NOMO-1 treated with dmso at 0.1 percent for 144 hours (cell line): ENCODE measurements at regions not wholly inside any gene's neighbourhood (a gene's known extent, or its start where the extent isn't known, plus 50 kb on each side); places are given as distances from the start of the nearest gene placed in this dataset.
"Not testable (repeated sequence)": the region's sequence is repeated elsewhere in the genome, so short reads cannot be mapped to it uniquely, and the experiment has no call there.

ENCODE experiments used
- DNase-seq: peaks from one replicate; lab custom pipeline; 2025; ENCODE audit not compliant: unreplicated experiment; lab: John Stamatoyannopoulos, UW

DNA sequence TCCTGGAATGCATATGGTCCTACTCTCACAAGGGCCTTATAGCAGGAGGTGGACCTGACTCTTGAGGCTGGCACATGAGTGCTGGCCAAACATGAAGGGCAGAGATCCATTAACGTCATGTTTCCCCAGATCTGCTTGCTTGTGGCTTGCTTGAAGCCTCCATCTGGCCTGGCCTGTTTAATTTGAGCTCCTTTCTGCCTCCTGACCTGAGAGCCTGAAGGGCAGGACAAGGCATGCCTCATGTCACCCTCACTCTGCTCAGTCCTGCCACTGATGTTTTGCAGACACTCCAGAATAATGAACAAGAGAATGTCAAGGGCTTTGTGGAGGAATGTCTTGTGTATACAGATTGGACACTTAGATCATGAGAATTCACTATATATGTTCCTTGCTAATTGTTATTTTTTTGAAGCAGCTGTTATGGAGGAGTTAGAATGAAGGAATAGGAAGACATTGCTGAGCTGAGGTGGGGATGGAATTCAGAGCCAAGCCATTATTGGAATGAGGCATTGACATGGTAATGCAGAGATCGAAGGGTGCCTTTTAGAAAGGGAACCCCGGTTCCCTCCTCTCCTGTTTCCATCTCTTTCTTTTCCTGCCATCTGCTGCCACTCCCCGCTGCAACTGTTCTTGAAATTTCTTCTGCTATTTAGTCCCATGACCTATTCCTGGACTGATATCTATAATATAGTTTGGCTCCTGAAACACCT, 457.0 kb upstream of the PROX1 start:
- no peak for DNase-seq

DNA sequence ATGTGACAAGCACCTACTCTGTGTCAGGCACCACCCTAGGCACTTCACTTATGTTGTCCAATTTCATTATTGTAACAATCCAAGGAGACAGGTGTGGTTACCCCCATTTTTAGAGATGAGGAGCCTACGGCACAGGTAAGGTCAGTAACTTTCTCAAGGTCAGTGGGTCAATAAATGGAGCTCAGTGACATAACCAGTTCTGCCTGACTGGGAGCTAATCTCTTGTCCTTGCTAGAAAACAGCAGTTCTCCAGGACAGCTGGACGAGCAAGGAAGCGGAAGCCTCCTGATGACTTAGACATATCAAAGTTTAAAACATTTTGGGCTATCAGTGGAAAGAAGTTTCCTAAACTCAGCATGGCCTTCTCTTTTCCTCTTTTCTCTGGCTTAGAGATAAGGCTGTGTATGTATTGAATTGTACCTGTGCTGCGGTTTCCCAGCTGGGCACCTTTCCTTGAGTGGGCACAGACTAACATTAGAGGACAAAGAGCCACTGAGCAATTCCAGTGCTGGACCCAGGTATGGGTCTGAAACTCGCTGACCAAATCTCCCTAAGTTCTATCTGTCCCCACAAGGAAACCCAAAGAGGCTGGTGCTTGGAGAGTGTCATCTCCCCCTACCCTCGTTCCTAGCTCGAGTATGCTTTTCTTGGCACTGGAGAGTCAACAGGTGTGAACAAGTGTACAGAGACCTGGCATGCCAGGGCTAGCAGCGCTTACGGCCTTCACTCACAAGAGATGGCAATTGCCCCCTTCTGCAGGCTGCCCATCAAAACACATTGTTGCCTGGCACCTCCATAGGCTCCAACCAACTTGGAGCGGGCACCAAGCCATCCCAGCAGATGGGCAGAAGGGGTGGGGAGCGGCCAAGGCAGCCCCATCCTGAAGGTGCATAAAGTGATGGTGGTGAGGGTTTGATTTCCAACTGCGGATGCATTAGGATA, 456.1 kb upstream of the PROX1 start:
- no peak for DNase-seq

DNA sequence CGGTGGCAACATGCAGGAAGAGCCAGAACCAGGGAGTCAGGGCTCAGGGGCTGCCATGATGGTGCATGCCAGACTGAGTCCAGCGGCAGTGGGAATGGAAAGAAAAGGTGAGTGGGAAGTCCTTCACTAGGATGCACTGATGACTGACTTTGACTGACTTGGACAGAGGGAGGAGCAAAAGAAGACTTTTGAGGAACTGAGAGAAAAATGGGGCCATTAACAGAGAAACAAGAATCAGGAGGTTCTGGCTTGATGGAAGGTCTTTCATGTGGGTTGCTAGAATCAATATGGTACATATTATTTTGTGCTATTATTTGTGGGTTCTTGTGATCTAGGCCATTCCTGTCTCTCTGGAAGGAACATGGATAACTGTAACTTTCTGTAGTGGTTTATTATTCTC, 454.6 kb upstream of the PROX1 start:
- no peak for DNase-seq

DNA sequence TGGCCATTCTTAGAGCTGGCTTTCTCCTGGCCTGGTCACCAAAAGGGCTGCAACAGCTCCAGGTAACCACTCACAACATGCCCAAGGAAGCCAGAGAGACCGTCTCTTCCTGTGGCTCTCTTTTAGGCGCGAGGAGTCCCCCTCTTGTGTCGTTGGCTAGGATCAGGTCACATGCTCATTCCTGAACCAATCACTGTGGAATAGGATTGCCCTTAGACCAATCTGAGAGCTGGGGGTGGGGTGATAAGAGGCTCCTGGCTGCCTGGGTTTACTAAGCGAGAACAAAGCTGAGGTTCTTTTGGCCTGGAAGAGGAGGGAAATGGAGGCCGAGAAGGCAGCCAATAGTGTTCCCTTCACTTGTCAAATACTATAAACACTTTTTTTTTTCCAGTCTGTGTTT, 452.1 kb upstream of the PROX1 start:
- no peak for DNase-seq

DNA sequence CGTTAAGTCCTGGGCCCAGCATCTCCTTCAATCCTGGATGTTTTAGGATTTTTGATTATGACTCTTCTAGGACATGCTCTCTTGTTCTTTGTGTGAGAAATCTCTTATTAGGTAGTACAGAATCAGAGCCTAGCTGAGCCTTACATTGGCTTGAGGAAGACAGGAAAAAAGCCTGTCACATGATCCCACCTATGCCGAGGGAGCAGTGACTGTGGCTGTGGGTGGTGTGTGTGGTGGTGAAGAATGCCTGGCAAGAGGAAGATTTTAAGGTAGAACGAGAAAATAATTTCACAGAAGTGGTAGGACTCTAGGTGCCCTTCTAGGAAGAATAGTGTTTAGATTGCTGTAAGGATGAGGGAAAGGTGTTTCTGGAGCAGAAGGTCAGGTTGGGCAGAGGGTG, 449.5 kb upstream of the PROX1 start:
- DNase-seq = no peak

DNA sequence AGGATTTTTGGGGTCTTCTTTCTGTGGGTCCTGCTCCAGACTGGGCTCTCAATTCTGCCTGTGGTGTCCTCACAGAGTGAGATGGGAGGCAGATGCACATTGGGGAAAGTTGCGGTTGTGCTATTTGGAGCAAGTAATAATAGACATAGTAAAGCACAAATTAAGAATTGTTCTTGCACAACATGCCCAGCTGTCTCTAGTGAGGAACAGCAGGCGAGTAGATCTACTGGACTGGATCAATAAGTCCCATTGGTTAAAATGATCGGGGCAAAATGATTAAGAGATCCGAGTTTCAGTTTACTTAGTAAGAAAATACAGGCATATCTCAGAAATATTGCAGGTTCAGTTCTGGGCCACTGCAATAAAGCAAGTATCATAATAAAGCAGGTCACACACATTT, 448.3 kb upstream of the PROX1 start:
- DNase-seq = no peak

DNA sequence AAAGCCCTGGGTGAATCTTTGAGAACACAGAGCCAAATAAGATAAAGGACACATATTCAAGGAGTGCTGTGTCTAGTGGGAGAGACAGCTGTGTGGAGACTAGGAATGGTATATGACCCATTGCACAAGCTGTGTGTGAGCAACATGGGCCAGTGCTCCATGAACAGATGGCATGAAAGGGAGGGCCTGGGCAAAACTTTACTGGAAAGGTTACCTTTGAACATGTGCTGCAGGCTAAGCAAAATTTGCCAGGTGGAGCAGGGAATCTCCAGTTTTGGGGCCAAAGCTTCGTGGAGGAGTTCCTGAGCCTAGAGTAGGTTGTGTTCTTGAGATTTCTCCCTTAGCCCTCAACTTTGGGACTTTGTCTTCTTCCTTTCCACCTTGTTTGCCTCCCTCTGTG, 446.1 kb upstream of the PROX1 start:
- no peak for DNase-seq

DNA sequence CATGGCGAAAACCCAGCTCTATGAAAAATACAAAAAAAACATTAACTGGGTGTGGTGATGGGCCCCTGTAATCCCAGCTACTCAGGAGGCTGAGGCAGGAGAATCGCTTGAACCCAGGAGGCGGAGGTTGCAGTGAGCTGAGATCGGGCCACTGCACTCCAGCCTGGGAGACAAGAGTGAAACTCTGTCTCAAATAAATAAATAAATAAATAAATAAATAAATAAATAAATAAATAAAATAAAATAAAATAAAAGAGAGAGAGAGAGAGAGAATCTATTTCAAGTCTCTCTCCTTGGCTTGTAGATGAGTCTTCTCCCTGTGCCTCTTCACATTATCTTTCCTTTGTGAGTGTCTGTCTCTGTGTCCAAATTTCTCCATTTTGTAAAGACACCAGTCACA, 442.6 kb upstream of the PROX1 start:
- not testable (repeated sequence) for DNase-seq

DNA sequence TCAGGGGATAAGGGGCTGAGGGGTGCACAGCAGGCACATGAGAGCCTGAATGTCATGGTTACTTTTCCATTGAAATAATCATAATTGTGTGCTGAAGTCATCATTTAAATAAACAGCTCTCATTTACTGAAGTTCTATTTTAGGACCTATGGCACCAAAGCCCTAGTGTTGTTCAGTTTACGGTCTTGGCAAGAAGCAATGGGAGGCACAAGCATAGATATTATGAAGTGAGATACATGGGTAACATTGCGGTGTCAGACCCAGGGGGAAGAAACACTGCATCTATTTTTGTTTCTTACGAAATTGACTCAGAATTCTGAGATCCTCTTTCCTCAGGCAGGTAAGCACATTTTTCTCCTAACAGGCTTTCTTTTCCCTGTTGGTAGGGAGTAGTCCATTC, 437.8 kb upstream of the PROX1 start:
- no peak for DNase-seq

DNA sequence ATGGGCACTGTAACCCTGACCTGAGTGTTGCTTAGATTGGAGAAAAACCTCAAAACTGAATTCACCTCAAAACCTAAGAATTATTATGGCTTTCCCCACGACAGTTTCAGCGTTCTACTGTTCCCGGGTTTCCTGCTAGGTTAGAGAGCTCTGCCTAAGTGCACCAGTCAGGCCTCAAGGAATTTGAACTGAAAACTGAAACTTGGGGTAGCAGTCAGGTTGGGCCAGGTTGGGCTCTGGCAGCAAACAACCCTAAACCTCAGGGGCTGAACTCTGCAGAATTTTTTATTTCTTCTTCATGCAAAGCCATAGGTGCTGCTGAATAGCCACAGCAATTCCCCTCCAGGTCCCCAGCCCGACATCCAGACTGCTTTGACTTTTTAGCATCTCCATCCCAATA, 437.0 kb upstream of the PROX1 start:
- no peak for DNase-seq

DNA sequence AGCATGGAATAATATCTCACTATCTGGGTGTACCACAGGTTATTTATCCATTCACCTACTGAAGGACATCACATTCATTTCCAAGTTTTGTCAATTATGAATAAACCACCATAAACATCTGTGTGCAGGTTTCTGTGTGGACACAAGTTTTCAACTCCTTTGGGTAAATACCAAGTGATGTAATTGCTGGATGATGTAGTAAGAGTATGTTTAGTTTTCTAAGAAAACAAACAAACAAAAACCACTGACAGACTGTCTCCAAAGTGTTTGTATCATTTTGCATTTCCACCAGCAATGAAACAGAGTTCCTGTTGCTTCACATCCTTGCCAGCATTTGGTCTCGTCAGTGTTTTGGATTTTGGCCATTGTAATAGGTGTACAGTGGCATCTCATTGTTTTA, 435.7 kb upstream of the PROX1 start:
- DNase-seq = no peak

DNA sequence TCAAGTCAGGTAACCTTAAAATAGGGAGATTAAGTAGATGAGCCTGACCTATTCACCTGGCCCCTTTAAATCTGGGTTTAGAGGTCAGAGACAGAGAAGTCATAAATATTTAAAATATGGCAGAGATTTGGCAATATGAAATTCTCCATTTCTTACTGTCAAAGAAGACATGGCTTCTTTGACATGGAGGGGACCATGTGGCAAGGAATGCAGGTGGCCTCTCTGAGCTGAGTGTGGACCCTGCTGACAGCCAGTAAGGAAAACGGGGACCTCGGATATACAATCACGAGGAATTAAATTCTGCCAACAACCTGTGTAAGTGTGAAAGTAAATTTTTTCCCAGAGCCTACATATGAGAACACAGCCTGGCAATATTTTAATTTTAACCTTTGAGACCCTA, 427.5 kb upstream of the PROX1 start:
- DNase-seq = no peak

DNA sequence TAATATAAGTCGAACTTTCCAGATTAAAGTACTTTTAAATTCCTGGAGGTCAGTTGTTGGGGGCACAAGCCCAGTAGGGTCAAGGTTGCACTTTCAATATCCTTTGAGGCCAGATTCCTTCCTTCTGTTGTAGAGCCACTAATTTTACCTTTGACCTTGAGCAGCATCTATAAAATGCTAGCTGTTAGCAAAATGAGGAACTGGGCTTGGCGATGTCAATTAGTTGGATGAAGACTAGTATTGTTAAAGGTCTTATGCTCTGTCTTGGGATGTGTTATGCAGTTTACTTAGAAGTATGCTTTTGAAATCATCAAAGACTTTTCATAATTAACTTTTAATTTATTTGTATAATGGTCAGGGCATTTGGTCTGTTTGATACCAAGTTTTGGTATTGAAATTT, 425.9 kb upstream of the PROX1 start:
- DNase-seq = no peak

DNA sequence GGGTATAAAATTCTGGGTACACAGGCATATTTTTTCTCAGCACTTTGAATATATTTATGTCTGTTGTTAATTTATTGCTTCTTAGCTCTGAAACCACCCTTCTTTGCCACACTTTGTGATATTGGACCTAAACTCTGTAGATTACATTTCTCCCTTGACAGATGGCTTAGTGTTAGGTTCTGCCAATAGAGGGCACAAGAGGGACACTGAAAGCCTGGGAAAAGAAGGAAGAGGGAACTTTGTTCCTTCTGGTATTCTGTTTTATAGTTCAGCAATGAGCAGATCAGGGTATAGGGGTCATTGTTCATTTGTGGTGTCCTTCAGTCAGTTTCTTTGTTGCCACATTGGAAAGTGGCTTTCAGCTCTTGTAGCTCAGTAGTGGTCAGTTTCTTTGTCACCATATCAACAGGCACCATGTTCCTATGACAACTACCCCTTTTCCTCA, 423.5 kb upstream of the PROX1 start:
- DNase-seq = no peak

DNA sequence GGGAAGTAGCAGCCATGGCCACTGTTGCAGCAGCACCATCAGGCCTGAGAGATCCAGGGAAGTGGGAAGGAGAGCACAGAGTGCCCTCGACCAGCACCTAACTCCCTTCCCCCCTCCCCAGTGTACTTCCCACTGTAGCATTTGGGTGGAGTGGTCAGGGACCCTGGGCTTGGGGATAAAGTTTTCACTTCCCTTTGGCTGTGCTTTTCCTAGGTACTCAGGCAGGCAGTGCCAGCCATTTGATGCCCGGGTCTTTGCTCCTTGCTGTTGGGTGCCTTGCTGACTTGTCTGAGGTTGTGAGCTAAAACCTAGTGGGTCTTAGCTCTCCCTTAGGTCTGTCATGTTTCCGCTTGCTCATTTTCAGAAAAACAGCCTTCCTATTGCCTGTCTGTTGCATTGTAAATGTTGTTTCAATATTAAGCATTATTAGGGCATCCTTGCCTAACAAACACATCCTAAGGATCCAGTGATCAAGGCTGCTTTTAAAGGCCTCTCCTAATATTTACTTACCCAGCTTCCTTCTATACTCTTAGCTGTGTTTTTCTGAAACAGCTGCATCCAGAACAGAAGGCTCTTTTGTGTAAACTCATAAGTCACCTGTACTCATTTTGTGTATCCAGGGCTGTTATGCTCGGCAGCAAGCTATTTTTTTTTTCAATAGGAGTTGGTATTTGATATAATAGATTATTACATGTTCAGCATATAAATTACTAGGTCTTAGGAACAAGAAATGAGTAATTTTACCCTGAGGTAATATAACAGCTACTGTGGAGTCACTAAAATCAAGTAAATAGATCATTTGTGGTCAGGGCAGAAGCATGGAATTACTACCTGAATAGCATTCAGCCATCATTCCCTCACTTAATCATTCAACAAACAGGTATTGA, 418.6 kb upstream of the PROX1 start:
- no peak for DNase-seq

DNA sequence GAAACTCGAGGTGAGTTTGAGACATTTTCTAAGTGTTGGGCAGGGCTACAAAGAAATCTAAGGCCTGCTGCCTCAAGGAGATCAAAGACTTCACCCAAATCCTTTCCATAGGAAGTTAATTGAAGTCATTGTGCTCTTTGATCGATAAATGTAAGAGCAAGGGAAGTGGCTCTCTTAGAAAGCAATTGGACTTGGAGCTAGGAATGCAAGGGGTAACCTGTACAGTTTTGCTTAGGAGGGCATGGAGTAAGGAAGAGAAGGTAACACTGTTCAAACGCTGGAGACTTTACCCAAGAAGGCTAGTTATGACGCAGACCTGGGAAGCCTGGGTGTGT, 418.0 kb upstream of the PROX1 start:
- no peak for DNase-seq

DNA sequence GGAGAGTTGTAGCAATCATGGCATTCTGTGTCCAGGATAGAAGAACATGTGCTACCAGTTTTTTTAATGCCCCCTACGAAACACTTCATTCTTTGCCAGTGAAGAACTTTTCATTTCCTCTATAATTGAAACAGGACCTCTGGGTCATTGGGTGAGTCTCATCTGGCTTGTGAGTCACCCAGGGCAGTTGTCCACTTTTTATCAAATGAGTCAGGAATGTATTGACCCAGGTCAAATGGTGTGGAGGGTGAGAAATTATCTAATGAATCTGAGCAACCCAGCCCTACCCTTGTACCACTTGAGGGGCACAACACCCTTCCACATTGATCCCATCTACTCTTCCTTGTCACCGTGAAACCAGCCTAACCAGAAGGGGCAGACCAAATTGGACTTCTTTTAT, 417.3 kb upstream of the PROX1 start:
- DNase-seq = no peak

DNA sequence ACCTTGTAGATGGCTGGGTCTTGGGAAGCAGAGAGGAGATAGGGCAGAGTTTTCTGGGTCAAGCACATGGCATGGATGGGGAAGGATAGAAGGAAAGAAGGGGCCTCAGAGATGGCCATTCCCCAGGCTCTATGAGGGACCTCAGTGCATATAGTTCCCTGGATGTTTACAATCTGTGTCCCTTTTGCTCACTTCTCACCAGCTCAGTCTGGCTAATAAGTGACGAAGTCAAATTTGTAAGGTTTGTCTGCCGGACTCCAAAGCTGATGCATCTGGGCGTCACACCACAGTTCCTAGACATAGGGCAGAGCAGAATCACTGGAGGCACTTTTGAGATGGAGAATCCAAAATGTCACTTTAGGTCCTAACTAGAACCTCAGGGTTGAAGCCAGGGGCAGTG, 416.4 kb upstream of the PROX1 start:
- DNase-seq = no peak

DNA sequence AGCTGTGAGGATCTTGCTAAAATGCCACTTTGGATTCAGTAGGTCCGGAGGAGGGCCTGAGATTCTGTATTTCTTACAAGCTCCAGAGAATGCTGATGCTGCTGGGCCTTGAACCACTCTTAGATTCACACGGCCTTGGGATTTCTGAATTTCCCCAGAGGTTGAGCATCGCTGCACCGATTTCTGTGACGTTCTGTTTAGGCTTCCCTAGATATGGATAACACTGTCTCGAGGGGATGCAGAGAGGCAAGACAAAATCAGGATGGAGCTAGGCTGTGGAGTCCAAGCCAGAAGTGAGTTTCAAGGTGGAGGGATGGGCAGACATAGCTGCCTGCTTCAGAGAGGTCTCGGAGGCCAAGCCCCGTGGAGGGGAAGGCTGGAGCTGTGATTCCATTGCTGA, 415.9 kb upstream of the PROX1 start:
- no peak for DNase-seq

DNA sequence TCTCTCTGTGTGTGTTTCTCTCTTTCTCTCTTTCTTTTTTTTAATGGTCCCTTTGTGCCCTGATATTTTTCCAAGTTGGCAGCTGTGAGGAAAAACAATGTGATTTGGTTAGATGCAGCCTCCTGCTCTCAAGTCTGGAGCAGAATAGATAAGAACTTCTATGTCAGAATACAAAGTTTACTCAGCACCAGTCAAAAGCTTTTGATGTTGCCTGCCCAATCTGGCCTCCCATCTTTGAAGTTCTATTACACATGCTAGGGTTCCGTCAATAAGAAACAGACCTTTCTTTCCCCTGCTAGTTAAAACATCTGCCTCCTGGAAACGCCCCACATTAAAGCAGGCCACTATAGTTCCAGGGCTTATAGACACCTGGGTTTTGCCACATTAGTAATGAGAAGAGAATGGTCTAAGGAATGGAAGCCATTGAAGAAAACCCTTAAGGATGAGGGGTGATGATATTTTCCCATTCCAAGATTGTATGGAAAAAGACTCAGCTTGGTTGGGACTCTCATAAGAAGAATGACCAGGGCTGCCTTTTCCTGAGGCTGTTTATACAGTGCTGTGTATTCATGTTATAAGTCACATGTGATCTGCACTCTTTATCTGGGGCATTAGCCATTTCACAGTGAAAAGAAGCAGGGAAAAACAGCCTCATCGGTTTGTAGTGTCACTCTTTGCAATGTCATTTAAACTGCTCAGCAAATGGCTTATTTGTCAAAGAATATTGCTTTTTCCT, 414.7 kb upstream of the PROX1 start:
- no peak for DNase-seq

DNA sequence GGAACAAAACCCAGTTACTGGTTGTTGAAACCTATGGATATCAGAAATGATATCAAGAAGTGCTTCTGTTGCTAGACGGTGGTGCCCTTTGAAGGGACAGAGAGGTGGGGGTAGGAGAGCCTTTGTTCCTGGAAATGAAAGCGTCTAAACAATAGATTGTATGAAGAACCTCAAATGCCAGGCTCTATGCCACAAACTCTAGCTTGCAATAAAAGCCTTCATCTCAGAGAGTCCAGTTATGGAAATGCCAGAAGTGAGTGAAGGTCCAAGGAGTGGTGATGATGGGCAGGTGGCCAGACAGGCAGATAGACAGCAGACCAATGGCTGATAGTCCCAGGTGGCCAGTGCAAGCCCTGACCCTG, 414.1 kb upstream of the PROX1 start:
- no peak for DNase-seq
